ENCODE measurements at regions not wholly inside any gene's neighbourhood (a gene's known extent, or its start where the extent isn't known, plus 50 kb on each side); places are given as distances from the start of the nearest gene placed in this dataset.

DNA sequence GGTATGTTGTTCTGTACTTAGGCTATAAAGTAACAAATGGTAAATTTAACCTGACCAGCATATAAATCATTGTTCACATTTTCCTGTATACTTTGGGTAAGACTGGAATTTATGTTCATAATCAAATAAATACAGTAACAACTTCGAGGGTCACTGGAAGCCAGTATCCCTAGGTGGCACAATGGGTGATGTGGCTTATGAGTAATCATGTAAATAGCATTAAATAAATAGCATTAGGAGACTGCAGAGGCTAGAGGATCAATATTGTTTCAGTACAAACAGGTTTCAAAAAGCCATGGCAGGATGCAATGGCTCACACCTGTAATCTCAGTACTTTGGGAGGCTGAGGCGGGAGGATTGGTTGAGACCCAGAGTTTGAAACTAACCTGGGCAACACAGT lies 690.6 kb downstream of the SLC4A3 start:
- intact Hi-C loops (cut with DNase I) = loop anchor here (10.0 kb wide), 1 partner anchor 147 kb away; no protein-coding TSS in a partner anchor

DNA sequence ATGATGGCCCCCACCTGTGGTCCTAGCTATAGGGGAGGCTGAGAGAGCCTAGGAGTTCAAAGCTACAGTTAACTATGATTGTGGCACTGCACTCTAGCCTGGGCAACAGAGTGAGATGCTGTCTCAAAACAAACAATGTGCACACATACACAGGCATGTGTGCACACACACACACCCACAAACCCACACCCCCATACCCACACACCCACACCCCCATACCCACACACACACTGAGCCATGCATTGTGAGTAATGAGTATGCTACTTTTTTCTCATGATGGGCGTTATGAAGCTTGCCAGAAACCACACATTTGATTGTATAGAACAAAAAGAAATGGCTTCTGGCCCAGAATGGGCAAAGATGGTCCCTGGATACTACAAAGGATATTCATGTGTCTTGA lies 691.1 kb downstream of the SLC4A3 start:
- intact Hi-C loops (cut with DNase I) = loop anchor here (10.0 kb wide), 1 partner anchor 146 kb away; no protein-coding TSS in a partner anchor
- DNase-seq (ENCODE audit: low spot score) = no peak

More for the DNA sequence above, 690.6 kb downstream of the SLC4A3 start:
- DNase-seq (ENCODE audit: low spot score) = no peak

DNA sequence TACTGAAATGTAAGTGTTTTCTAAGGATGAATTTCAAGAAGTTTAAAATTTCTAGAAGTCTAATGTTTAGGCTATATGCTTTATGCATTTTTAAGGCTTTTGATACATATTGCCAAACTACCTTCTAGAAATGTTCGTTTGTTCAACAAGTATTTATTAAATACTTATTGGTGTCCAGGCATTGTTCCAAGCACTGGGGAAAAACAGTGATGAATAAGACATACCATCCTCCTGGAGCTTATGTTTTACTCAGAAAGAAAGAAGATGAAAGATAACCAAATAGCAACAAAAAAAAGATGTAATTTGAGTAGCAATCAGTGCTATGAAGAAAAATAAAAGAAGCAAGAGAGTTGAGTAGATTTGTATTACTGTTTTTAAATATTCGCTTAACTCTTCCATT lies 692.9 kb downstream of the SLC4A3 start:
- intact Hi-C loops (cut with DNase I) = no loop called here
- DNase-seq (ENCODE audit: low spot score) = no peak

DNA sequence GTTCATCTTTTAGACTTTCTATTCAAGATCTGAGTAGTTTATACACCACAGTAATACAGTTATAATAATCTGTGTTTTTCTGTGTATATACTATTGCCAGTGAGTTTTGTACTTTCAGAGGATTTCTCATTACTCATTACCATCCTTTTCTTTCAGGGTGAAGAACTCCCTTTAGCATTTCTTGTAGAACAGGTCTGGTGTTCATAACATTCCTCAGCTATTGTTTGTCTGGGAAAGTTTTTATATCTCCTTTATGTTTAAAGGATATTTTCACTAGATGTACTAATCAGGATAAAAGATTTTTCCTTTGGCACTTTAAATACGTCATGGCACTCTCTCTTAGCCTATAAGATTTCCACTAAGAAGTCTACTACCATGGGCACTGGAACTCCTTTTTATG lies 705.5 kb downstream of the SLC4A3 start:
- intact Hi-C loops (cut with DNase I) = no loop called here

DNA sequence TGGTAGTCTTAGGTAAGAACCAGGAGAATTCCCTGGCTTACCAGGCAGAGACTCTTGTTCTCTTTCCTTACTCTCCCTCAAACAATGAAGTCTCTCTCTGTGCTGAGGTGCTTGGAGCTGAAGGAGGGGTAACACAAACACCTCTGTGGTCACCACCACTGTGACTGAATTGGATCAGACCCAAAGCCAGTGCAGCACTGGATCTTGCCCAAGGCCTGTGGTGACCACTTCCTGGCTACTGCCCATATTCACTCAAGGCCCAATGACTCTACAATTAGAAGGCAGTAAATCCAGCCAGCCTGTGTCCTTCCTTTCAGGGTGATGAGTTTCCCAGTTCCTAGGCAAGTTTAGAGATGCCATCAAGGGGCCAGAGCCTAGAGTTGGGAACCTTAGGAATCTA lies 706.8 kb downstream of the SLC4A3 start:
- intact Hi-C loops (cut with DNase I) = no loop called here
- DNase-seq (ENCODE audit: low spot score) = no peak

More for the DNA sequence above, 705.5 kb downstream of the SLC4A3 start:
- DNase-seq (ENCODE audit: low spot score) = no peak

DNA sequence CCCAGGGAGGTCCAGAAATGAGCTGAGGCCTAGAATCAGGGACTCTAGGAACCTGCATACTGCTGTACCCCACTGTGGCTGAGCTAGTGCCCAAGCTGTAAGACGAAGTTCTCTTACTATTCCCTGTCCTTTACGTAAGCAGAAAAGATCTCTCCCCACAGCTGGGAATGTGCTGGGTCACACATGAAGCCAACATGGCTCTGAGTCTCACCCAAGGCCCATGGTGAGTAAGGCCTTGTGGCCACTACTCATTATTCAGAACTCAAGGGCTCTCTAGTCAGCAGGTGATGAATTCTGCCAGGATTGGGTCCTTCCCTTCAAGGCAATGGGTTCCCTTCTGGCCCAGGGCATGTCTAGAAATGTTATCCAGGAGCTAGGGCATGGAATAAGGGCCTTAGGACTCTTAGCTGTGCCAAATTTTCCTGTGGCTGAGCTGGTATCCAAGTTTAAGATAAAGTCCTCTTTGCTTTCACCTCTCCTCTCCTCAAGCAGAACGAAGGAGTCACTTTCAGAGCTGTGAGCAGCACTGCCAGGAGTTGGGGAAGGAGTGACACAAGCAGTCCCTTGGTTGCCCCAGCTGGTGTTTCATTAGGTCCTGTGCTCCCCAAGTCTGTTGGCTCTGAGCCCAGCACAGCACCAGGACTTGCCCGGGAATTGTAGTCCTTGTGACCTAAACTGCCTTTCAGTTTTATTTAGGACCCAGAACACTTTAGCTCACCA lies 707.6 kb downstream of the SLC4A3 start:
- intact Hi-C loops (cut with DNase I) = no loop called here
- no peak for DNase-seq (ENCODE audit: low spot score)

DNA sequence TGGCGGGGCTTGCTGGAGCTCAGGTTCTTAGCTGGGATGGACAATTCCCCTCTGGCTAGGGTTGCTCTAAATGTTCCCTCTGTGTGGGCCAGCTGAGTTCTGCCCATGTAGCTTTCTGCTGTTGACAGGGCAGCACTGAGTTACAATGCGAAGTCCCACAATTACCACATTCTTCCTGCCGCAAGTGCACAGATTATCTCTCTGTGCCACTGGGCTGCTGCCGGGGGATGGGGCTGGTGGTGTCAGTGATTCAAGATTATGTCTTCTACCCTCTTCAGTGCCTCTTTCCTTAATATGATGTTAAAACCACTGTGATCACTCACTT lies 708.1 kb downstream of the SLC4A3 start:
- DNase-seq (ENCODE audit: low spot score) = no peak
- intact Hi-C loops (cut with DNase I) = no loop called here

DNA sequence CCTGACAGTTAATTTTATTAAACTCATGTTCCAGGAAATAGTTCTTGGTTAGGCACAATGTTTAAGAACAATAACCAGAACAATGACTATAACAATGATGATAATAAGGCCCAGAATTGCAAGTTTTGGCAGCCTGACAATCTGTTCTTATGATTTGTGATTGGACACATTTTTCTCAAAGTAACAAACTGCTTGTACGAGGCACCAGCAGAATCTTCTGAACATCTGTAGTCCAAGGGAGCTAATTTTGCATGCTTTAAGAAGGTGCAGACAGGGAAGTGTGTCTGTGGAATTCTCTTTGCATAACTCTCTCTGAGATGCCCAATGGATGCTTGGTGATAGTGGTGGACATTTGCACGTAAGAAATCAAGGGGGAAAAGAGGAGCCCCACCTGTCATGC lies 709.3 kb downstream of the SLC4A3 start:
- intact Hi-C loops (cut with DNase I) = no loop called here
- no peak for DNase-seq (ENCODE audit: low spot score)

DNA sequence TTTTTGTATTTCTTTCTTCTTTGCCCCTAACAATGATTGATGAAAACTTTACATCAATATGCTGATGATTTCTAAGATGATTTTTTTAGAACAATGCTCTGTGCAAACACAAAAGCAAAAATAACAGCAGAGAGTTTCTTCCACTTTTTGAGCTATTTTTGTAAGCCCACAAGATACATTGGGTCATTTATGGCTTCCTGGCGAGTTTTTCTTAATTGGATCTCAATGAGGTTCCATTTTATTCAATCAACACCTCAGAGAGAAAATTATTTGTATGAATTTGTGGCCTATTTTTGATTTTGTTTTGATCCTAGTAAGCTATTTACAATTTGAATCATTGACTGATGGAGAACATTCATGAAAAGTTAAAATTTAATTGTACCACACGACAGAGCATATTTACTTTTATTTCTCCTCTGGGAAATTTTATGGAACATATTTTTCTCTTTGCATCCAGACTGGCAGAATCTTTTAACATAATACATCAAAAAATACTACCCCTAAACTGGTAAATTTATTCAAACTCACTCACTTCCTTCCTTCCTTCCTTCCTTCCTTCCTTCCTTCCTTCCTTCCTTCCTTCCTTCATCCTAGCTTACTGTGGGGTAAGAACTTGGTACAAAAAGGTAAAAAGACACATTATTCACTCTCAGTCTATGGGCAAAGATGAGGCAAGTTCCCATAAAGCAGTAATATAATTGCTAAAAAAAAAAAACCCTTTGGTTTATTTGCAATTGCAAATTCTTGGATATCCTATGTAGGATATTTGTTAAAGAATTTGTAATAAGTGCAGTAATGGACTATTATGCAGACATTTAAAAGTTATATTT lies 710.4 kb downstream of the SLC4A3 start:
- no peak for DNase-seq (ENCODE audit: low spot score)
- intact Hi-C loops (cut with DNase I) = no loop called here

DNA sequence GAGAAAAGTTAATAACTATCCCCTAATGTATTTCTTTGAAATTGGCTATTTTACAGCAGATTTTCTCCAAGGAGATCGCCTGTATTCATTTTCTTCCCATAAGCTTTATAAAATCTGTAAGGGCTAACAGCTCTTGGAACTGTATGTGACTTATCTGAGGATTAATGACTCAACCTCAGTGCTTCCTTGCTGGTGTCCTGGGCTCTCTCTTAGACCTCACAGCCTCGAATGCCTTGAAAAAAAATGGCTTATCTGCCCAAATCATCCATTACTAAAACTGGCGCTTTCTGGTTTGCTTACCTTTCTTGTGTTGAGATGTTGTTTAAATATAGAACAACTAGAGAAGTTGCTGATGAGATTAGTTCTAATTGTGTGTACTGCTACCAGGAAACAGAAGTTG lies 713.6 kb downstream of the SLC4A3 start:
- DNase-seq (ENCODE audit: low spot score) = no peak
- intact Hi-C loops (cut with DNase I) = no loop called here

DNA sequence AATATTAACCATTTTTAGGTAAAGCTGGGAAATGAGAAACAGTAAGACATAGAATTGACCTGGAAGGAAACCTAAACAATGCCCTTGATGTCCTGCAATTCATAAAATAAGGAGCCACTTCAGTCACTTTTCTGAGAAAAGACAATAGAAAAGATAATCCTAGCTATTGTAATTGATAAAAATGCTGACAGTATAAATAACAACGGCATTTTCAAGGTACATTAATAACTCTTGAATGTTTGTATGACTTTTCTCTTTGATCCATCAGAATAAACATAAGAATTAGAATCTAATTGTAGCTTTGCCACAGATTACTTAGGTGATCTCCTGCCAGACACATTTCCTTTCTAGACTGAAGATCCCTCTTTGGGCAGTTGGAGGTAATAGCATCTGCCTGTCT lies 719.5 kb downstream of the SLC4A3 start:
- intact Hi-C loops (cut with DNase I) = no loop called here
- no peak for DNase-seq (ENCODE audit: low spot score)

DNA sequence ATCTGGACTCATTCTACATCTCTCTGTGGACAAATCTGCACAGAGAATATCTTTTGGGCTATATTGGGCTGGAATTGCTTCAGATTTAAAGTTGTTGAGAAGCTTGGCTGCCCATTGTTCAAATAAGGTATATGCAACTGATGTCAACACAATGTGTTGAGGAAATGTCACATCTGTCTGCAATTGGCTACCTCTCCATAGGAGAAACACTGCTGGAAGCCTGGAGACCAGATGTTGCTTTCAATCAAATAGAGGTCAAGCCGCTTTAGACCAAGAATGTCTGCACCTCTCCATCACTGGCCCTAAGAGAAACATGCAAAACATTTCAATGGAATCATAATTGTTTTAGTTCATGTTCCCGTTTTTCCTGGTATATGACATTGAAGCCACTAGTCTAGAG lies 720.2 kb downstream of the SLC4A3 start:
- intact Hi-C loops (cut with DNase I) = no loop called here
- DNase-seq (ENCODE audit: low spot score) = no peak

DNA sequence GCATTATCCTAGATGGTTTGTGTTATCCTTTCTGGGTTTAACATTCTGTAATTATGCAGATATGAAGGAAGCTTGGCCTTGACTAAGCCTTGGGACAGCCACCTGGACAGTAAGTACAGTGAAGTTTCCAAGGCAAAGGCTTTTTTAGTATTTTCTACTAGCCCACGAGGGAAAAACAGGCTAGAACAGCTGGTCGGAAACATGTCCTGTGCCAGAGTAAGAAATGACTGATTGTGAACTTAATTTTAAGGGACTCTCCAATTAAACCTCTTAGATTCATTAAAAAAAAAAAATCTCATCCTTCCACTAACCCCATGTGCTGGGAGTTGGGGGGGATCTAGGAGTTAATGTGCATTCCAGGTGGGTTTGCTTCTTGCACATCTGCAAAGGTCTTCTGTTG lies 720.8 kb downstream of the SLC4A3 start:
- intact Hi-C loops (cut with DNase I) = no loop called here
- no peak for DNase-seq (ENCODE audit: low spot score)

DNA sequence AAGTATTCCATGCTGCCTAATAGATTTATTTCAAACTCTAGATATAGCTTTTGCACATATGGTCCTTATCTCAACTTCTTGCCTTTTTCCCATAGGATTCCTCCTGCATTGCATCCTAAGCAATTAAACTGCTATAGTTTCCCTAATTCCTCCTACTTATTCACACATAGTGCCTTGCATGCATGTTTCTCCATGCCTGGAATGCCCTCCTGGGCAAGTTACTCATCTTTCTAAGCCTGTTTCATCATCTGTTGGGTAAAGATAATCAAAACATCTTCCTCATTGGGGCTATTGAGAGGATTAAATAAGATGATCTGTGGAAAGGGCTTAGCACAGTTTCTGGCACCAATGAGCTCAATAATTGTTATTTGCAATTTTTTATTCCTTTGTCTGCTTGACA lies 726.5 kb downstream of the SLC4A3 start:
- no peak for DNase-seq (ENCODE audit: low spot score)
- intact Hi-C loops (cut with DNase I) = no loop called here

DNA sequence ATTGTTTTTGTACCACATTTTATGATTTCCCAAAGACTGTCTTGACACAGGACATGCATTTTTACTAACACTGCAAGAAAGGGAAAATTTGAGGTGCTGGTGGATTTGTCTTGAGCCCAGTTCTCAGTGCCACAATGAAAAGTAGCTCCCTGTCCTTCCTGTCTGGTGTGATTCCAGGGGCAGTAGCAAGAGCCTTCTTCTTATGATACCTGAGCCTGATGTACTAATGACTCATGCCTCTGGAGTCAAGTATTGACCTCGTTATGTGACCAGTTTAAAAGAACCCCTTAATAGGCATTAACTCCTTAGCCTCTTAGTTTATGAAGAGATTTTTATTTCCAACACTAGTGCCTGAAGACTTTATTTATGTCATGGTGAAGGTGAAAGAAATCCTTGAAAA lies 728.6 kb downstream of the SLC4A3 start:
- DNase-seq (ENCODE audit: low spot score) = no peak
- intact Hi-C loops (cut with DNase I) = no loop called here

DNA sequence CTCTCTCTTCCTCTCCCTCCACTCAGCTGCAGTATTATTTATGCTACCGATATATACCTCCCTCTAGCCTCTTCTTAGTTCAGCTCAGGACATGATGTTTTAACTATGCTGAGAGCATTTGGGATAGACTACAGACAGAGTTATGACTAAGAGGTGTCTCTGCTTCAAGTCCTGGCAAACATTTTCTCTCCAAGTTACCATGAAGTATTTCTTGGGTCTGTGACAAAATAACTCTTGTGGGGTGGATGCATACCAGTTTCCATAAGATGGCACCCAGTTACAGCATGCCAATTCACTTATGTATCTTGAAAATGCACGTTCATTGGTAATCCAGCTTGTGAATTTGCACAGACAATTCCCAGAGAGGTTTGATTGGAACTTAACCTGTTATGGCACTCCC lies 737.6 kb downstream of the SLC4A3 start:
- DNase-seq (ENCODE audit: low spot score) = no peak
- intact Hi-C loops (cut with DNase I) = no loop called here

DNA sequence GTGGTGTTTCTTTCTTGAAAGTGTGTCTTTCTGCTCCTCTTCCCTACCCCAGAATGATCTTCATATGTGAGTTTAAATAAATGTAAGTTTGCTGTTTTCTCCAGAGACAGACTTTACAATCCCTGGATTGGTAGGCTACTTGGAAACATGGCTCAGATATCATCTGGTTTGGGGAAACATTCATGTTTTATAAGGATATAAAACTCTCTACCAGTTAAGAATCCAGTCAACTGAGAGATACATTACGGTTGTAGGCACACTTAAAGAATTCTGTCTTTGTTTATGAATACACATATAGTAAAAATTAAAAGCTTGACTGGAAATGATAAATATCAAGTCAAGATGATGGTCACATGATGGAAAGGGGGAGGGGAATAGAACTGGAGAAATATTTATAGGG lies 739.3 kb downstream of the SLC4A3 start:
- intact Hi-C loops (cut with DNase I) = no loop called here
- DNase-seq (ENCODE audit: low spot score) = no peak

DNA sequence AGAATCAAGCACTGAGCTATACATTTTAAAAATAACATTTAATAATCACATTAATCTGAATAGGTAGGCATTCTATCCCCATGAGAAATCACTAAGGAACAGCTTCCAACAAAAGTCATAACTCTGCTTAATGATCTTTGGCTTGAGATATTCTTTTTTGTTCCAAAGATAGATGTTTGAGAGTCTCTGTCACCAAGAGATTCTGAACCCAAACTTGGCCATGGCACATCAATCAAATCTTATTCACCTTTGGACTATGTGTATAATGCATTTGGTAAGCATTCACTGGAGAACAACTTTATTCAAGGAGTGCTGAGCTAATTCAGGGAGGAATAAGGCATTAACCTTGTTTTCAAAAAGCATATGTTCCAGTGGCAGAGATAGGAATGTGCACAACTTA lies 743.3 kb downstream of the SLC4A3 start:
- no peak for DNase-seq (ENCODE audit: low spot score)
- intact Hi-C loops (cut with DNase I) = loop anchor here (10.0 kb wide), 1 partner anchor 304 kb away; no protein-coding TSS in a partner anchor

DNA sequence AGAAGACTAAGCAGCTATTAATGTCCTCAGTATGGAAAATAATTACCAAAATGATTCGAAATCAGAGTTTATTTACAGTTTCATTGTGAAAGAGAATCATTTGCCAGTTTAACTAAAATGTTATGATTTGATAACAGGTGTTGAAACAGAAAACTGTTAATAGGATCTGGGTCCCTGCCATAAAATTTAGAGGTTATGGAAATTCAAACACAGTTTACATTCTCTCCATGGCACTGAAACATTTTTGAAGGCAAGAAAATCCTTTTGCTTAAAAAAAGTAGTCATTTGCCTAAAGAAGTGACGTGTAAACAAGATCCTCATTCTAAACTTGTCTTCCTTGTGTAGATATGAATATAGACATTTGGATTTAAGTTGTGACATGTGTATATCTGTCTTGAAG lies 743.8 kb downstream of the SLC4A3 start:
- DNase-seq (ENCODE audit: low spot score) = no peak
- intact Hi-C loops (cut with DNase I) = loop anchor here (10.0 kb wide), 1 partner anchor 304 kb away; no protein-coding TSS in a partner anchor

DNA sequence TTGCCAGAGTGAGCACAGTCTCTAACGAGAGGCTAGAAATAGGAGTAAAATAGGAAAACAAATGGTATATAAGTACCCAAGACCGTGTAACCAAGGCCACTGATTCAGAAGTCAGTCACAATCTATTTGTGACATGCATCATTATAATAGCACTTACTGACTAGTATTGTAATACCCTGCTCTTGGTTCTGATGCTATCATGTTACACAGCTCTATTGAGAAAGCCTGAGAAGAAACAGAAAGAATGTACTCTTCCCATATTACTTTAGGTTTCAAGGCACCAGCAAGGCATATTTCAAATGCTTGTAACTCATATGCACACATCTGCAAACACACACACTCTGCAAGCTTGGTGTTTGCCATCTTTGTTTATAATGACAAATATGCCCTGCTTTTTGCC lies 746.4 kb downstream of the SLC4A3 start:
- intact Hi-C loops (cut with DNase I) = loop anchor here (10.0 kb wide), 1 partner anchor 301 kb away; no protein-coding TSS in a partner anchor
- no peak for DNase-seq (ENCODE audit: low spot score)

DNA sequence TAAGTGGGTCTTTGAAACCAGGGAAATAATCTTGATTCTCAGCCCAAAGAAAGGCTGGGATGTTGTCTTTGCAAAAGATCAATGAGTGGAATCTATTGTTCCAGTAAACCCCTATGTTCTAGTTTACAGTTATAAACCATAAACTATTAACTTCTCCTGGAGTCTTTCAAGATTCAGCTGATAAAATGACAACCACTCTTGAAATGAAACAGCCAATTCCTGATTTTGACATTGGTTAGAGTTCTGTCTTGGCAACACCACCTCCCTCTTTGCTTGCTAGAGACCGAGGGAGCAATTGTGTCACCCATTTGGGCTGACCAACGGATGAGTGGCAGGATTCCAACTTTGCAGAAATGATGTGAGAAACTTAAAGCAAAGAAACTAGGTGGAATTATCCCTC lies 746.9 kb downstream of the SLC4A3 start:
- intact Hi-C loops (cut with DNase I) = loop anchor here (10.0 kb wide), 1 partner anchor 301 kb away; no protein-coding TSS in a partner anchor

More for the DNA sequence above, 746.9 kb downstream of the SLC4A3 start:
- no peak for DNase-seq (ENCODE audit: low spot score)

All from cardiac septum (tissue), 1 donor.